Panc1 (cell line): ENCODE measurements at regions not wholly inside any gene's neighbourhood (a gene's known extent, or its start where the extent isn't known, plus 50 kb on each side); places are given as distances from the start of the nearest gene placed in this dataset.

Source experiments
- ATAC-seq: fragments of 200-7000 bp; cut with Tn5 transposase; 2 replicates; pipeline ENCODE4 v1.9.1; 2020; ENCODE audit warnings: mild to moderate bottlenecking, moderate library complexity
- BruUV-seq: library from RNA; stranded (reverse); fragments of 400-500 nt; replicated peaks from 2 replicates; lab custom pipeline; 2021; lab: Mats Ljungman, UMichigan
- CTCF ChIA-PET: fragments of 300-600 bp; sonication (Branson Sonifier 250); formaldehyde crosslinking; loops from one replicate; lab custom pipeline; 2022; ENCODE audit warnings: antibody characterized with exemption; lab: Charles Lee
- POLR2A ChIA-PET: fragments of 300-600 bp; sonication (Branson Sonifier 250); formaldehyde crosslinking; loops from one replicate; lab custom pipeline; 2022; ENCODE audit warnings: antibody characterized with exemption; lab: Charles Lee
- DNase-seq: peaks from one replicate; pipeline ENCODE4 v3.0.0-alpha.2; 2010; ENCODE audit warnings: low read depth, low spot score
- H3K27ac ChIP-seq: 2 replicates; pipeline ENCODE4 v1.5.1; 2011; ENCODE audit warnings: mild to moderate bottlenecking, low read length, inconsistent platforms
- H3K27me3 ChIP-seq: fragments of 200-500 bp; sonication (Bioruptor generic); 2 replicates; pipeline ENCODE4 v1.6.0; 2014; ENCODE audit warnings: low read length, inconsistent platforms; ENCODE audit not compliant: control insufficient read depth, insufficient read depth
- H3K36me3 ChIP-seq: fragments of 200-500 bp; sonication (Bioruptor generic); 2 replicates; pipeline ENCODE4 v1.5.1; 2014; ENCODE audit warnings: inconsistent platforms, mild to moderate bottlenecking, low read length, moderate library complexity; ENCODE audit not compliant: control insufficient read depth, insufficient read depth
- H3K4me1 ChIP-seq: 2 replicates; pipeline ENCODE4 v1.5.1; 2011; ENCODE audit warnings: inconsistent platforms, mild to moderate bottlenecking, low read length, moderate library complexity; ENCODE audit not compliant: control insufficient read depth, insufficient read depth
- H3K4me3 ChIP-seq, 2 experiments: 2 replicates each; pipeline ENCODE4 v1.5.1; 2011 to 2012; ENCODE audit warnings: low read depth in 2 of 2, low read length in 2 of 2, mild to moderate bottlenecking in 2 of 2, inconsistent platforms in 1 of 2, moderate library complexity in 1 of 2
- H3K9me3 ChIP-seq: fragments of 200-500 bp; sonication (Bioruptor generic); 2 replicates; pipeline ENCODE4 v1.5.1; 2014; ENCODE audit warnings: low read depth, mild to moderate bottlenecking, inconsistent platforms, low read length, moderate library complexity; ENCODE audit not compliant: control insufficient read depth, insufficient read depth
- POLR2AphosphoS5 ChIP-seq: IDR thresholded peaks from 2 replicates; pipeline ENCODE4 v1.6.1; 2012; ENCODE audit warnings: mild to moderate bottlenecking, low read depth, low read length, moderate library complexity
- SIN3A ChIP-seq: IDR thresholded peaks from 2 replicates; pipeline ENCODE4 v1.6.1; 2012; ENCODE audit warnings: low read depth, mild to moderate bottlenecking, low read length, moderate library complexity, borderline replicate concordance; ENCODE audit not compliant: insufficient read depth
- TCF7L2 ChIP-seq: IDR thresholded peaks from 2 replicates; pipeline ENCODE4 v1.6.1; 2011; ENCODE audit warnings: mild to moderate bottlenecking, low read depth, low read length, inconsistent platforms
- in situ Hi-C: cut with HindIII; loops from 2 replicates; pipeline ENCODE4 v1.10.0; 2016; ENCODE audit warnings: low sequenced_read_pairs, low pct_unique_long_range_greater_than_20kb
- intact Hi-C: fragments of 100-400 bp; cut with micrococcal nuclease; formaldehyde crosslinking; loops from one replicate; pipeline ENCODE4 v1.10.0; 2022; ENCODE audit not compliant: unreplicated experiment
- TF ChIP-seq, protein P1 (sequence below): fragments of 450-650 bp; IDR thresholded peaks from 2 replicates; pipeline ENCODE4 v1.5.1; 2017; ENCODE audit warnings: mild to moderate bottlenecking
- TF ChIP-seq, protein P2 (sequence below), 2 experiments: IDR thresholded peaks; 2 replicates each; pipeline ENCODE4 v1.6.1; 2011 to 2012; ENCODE audit warnings: low read depth in 2 of 2, control low read depth in 1 of 2, low read length in 1 of 2, mild to moderate bottlenecking in 1 of 2, moderate library complexity in 1 of 2; ENCODE audit not compliant: insufficient read depth in 1 of 2

DNA sequence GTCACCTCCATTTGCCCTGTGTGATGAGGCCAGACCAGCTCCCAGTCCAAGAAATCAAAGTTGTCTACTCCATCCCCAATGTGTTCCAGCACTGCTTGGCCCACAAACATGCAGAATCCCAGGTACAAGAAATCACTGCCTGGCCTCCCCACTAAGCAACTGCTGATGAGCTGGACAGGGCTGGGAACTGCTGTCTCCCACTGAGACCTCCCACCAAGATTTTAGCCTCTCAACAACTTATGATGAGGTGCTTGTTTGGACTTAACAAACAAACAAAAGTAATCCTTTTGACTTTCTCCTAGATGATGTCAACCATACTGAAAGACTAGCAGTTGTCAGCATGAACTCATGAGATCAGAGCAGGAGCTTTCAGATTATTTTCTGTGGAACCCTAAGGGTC is 260.1 kb upstream of the UBE2E2 start:
- intact Hi-C loops = no loop called here
- TF ChIP-seq POLR2AphosphoS5 (no peak), SIN3A (no peak), TCF7L2 (no peak)
- TF ChIP-seq, protein P1, sequence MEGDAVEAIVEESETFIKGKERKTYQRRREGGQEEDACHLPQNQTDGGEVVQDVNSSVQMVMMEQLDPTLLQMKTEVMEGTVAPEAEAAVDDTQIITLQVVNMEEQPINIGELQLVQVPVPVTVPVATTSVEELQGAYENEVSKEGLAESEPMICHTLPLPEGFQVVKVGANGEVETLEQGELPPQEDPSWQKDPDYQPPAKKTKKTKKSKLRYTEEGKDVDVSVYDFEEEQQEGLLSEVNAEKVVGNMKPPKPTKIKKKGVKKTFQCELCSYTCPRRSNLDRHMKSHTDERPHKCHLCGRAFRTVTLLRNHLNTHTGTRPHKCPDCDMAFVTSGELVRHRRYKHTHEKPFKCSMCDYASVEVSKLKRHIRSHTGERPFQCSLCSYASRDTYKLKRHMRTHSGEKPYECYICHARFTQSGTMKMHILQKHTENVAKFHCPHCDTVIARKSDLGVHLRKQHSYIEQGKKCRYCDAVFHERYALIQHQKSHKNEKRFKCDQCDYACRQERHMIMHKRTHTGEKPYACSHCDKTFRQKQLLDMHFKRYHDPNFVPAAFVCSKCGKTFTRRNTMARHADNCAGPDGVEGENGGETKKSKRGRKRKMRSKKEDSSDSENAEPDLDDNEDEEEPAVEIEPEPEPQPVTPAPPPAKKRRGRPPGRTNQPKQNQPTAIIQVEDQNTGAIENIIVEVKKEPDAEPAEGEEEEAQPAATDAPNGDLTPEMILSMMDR = no peak
- TF ChIP-seq, protein P2, sequence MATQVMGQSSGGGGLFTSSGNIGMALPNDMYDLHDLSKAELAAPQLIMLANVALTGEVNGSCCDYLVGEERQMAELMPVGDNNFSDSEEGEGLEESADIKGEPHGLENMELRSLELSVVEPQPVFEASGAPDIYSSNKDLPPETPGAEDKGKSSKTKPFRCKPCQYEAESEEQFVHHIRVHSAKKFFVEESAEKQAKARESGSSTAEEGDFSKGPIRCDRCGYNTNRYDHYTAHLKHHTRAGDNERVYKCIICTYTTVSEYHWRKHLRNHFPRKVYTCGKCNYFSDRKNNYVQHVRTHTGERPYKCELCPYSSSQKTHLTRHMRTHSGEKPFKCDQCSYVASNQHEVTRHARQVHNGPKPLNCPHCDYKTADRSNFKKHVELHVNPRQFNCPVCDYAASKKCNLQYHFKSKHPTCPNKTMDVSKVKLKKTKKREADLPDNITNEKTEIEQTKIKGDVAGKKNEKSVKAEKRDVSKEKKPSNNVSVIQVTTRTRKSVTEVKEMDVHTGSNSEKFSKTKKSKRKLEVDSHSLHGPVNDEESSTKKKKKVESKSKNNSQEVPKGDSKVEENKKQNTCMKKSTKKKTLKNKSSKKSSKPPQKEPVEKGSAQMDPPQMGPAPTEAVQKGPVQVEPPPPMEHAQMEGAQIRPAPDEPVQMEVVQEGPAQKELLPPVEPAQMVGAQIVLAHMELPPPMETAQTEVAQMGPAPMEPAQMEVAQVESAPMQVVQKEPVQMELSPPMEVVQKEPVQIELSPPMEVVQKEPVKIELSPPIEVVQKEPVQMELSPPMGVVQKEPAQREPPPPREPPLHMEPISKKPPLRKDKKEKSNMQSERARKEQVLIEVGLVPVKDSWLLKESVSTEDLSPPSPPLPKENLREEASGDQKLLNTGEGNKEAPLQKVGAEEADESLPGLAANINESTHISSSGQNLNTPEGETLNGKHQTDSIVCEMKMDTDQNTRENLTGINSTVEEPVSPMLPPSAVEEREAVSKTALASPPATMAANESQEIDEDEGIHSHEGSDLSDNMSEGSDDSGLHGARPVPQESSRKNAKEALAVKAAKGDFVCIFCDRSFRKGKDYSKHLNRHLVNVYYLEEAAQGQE (IDR thresholded peaks at IDR 0.05; ENCODE audit: insufficient read depth in 1 of 2, low read depth in 2 of 2, low read length in 1 of 2) = no peak
- CTCF ChIA-PET = no interaction called here
- DNase-seq (no peak), ATAC-seq (no peak)
- in situ Hi-C loops = no loop called here
- Histone ChIP-seq H3K27ac (no peak overlapping the region), H3K27me3 (no peaks in the 10 kb centered on the region), H3K9me3 (no peaks in the 10 kb centered on the region), H3K36me3 (no peaks in the 10 kb centered on the region), H3K4me1 (no peaks in the 10 kb centered on the region), H3K4me3 (no peak overlapping the region)
- POLR2A ChIA-PET = no interaction called here
- BruUV-seq = no TSS peak

DNA sequence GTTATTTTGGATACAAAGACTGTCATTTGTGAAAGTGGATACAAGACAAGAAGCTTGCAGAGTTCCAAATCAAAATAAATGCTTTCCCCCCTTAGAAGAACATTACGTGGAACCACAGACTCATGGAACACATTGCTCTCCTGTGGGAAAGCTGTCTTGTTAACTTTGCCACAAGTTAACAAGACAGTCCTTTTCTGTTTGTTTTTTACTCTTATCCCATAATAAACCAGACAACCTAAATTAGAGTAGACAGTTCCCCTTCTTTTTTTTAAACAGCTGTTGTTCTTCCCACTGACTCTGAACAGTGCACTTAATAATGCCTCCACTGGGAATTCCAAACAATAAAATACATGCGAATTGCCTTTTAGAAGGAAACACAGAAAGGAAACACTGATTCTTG is 255.3 kb upstream of the UBE2E2 start:
- ChIA-PET POLR2A (no interaction called here), CTCF (no interaction called here)
- H3K9me3 ChIP-seq = no peaks in the 10 kb centered on the region
- intact Hi-C loops (no loop called here), in situ Hi-C loops (no loop called here)
- H3K4me3 ChIP-seq = no peak overlapping the region
- BruUV-seq = no TSS peak
- DNase-seq (no peak), ATAC-seq (no peak)
- TF ChIP-seq SIN3A (no peak), POLR2AphosphoS5 (no peak), TCF7L2 (no peak)
- TF ChIP-seq, protein P2 (IDR thresholded peaks at IDR 0.05; ENCODE audit: insufficient read depth in 1 of 2, low read depth in 2 of 2, low read length in 1 of 2) = no peak
- TF ChIP-seq, protein P1 = no peak
- H3K4me1 ChIP-seq = no peaks in the 10 kb centered on the region
- no peaks in the 10 kb centered on the region for H3K27me3 ChIP-seq
- no peaks in the 10 kb centered on the region for H3K36me3 ChIP-seq
- H3K27ac ChIP-seq = no peak overlapping the region
